ENCODE measurements at regions not wholly inside any gene's neighbourhood (a gene's known extent, or its start where the extent isn't known, plus 50 kb on each side); places are given as distances from the start of the nearest gene placed in this dataset.

- no peak for DNase-seq (ENCODE audit: low read depth in 1 of 2, low spot score in 1 of 2)
- no peak for TF ChIP-seq JUND (IDR thresholded peaks at IDR 0.05; ENCODE audit: low read depth)
- in situ Hi-C loops (cut with HindIII; ENCODE audit: low pct_unique_long_range_greater_than_20kb, low sequenced_read_pairs), result no loop called here
Measured at GRCh38 chr22:25364736-25365241, 145.3 kb downstream of the CRYBB2 start.

DNA sequence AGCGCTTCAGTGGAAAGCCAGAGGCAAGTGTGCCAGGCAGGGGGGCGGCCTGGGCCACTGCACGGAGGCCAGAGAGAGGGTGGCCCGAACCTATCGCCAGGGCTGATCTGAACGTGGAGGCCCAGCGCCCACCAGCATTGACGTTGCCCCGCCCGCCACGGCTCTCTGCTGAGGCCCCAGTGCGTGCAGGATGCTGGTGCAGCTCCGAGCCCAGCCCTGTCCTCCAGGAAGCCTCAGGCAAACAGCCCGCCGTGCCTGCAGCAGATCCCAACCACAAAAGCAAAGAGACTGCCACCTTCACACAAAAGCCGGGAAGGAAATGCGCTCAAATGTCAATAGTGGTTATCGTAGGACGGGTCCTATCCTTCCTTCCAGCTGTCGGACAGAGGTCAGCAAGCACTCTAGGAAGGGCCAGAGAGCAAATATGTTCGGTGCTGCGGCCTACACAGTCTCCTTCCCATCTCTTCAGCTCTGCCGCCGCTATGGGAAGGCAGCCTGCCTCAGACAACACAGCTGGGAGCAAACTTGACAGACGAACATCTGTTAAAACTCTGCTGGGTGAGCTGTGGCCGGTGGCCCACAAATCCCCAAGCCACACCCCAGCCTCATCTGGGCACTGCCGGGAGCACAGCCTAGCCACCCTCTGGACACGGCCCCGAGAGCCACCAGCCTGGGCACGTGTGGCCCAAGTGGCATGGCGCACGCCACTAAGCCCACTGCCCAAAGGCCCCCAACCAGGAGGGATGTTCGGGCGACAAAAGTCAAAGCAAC lies 146.2 kb downstream of the CRYBB2 start:
- no peak for DNase-seq (ENCODE audit: low read depth in 1 of 2, low spot score in 1 of 2)
- in situ Hi-C loops (cut with HindIII; ENCODE audit: low pct_unique_long_range_greater_than_20kb, low sequenced_read_pairs), result no loop called here
- no peak for TF ChIP-seq JUND (IDR thresholded peaks at IDR 0.05; ENCODE audit: low read depth)

GRCh38 chr22:25366408-25366807 lies 147.0 kb downstream of the CRYBB2 start:
- in situ Hi-C loops (cut with HindIII; ENCODE audit: low pct_unique_long_range_greater_than_20kb, low sequenced_read_pairs), result no loop called here
- TF ChIP-seq JUND (IDR thresholded peaks at IDR 0.05; ENCODE audit: low read depth), result no peak
- no peak for DNase-seq (ENCODE audit: low read depth in 1 of 2, low spot score in 1 of 2)

DNA sequence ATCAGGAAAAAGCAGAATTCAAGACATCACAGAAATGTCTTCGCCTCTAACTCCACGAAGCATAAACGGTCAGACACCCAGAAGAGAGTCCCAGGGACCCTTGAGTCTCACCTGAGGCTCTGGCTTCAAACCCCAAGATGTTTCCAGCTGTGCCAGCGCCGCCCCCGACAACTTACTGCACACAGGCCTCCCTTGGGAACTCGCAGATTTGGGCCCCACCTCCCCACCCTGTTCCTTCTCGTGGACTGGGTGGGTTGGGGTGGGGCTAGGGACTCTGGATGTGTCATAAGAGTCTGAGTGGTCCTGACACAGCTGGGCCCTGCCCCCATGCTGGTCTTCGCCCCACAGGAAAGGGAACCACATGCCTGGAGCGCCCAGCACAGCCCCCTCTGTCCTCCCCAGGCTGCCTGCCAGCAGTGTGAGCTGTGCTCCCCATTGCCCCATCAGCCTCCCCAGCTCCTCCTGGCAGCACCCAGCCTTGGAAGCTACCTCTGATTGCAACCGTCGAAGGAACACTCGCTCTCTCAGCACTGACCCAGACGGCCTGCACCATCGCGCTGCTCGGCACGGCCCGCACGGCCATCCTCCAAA lies 147.5 kb downstream of the CRYBB2 start:
- in situ Hi-C loops (cut with HindIII; ENCODE audit: low pct_unique_long_range_greater_than_20kb, low sequenced_read_pairs), result no loop called here
- no peak for TF ChIP-seq JUND (IDR thresholded peaks at IDR 0.05; ENCODE audit: low read depth)
- DNase-seq (ENCODE audit: low read depth in 1 of 2, low spot score in 1 of 2), result no peak

DNA sequence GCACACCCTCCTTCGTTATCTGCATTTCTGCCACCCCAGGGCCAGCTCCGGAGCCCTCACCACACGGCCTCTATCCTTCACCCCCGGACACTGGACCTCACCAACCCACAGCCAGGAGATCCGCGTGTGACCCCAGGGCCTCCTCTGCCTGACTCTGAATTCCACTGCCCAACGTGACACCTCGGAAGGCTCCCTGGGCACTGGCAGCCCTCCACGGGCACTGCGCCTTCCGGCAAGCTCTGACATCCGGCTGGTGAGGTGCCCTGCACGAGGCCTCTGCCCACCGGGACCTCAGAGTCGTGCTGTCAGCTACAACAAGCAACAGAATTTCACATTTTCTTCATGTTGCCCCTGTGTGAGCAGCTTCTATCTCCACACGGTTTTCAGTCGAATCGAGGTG lies 148.3 kb downstream of the CRYBB2 start:
- no peak for TF ChIP-seq JUND (IDR thresholded peaks at IDR 0.05; ENCODE audit: low read depth)
- in situ Hi-C loops (cut with HindIII; ENCODE audit: low pct_unique_long_range_greater_than_20kb, low sequenced_read_pairs), result no loop called here
- no peak for DNase-seq (ENCODE audit: low read depth in 1 of 2, low spot score in 1 of 2)

- in situ Hi-C loops (cut with HindIII; ENCODE audit: low pct_unique_long_range_greater_than_20kb, low sequenced_read_pairs), result no loop called here
- no peak for TF ChIP-seq JUND (IDR thresholded peaks at IDR 0.05; ENCODE audit: low read depth)
- no peak for DNase-seq (ENCODE audit: low read depth in 1 of 2, low spot score in 1 of 2)
Measured at GRCh38 chr22:25368271-25368670, 148.8 kb downstream of the CRYBB2 start.

DNA sequence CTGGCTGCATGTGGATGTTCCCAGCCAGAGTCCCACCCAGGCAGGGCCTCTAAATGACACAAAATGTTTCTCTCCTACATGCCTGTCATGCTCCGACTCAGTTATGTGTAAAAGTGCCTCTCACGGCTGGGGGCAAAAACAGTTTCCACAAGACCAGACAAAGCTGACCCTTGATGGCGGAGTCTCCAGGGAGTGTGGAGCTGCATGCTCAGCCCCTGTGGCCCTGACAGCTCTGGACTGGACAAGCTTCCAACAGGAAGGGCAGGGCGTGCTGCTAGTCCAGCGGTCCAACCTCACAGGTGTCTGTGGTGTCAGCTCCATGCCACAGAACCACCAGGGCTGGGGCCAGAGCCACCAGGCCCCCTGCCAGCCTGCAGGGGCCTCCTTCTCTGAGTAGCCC lies 149.6 kb downstream of the CRYBB2 start:
- DNase-seq (ENCODE audit: low read depth in 1 of 2, low spot score in 1 of 2), result no peak
- TF ChIP-seq JUND (IDR thresholded peaks at IDR 0.05; ENCODE audit: low read depth), result no peak
- in situ Hi-C loops (cut with HindIII; ENCODE audit: low pct_unique_long_range_greater_than_20kb, low sequenced_read_pairs), result no loop called here

DNA sequence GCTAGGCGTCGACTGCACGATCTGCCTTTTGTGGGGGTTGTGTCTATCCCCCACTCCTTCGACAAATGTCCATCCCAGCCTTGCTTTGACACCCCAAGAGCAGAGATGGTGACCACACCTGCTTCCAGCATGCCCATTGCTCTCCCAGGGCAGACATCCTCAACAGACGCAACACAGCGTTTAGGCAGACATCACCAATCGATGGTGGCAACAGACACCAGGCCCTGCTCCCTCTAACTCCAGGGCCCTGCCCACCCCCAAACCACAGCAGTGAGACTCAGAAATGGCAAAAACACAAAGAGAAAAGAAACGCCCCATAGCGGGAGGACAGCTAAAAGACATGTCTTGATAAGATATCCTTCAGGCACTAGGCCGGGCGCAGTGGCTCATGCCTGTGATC lies 150.9 kb downstream of the CRYBB2 start:
- in situ Hi-C loops (cut with HindIII; ENCODE audit: low pct_unique_long_range_greater_than_20kb, low sequenced_read_pairs), result no loop called here
- no peak for TF ChIP-seq JUND (IDR thresholded peaks at IDR 0.05; ENCODE audit: low read depth)
- DNase-seq (ENCODE audit: low read depth in 1 of 2, low spot score in 1 of 2), result no peak

GRCh38 chr22:25372000-25372595 lies 152.7 kb downstream of the CRYBB2 start:
- TF ChIP-seq JUND (IDR thresholded peaks at IDR 0.05; ENCODE audit: low read depth), result no peak
- in situ Hi-C loops (cut with HindIII; ENCODE audit: low pct_unique_long_range_greater_than_20kb, low sequenced_read_pairs), result no loop called here
- no peak for DNase-seq (ENCODE audit: low read depth in 1 of 2, low spot score in 1 of 2)

- no peak for TF ChIP-seq JUND (IDR thresholded peaks at IDR 0.05; ENCODE audit: low read depth)
Measured at GRCh38 chr22:25373961-25374360, 154.5 kb downstream of the CRYBB2 start.

GRCh38 chr22:25374869-25375268 lies 155.4 kb downstream of the CRYBB2 start:
- DNase-seq (ENCODE audit: low read depth in 1 of 2, low spot score in 1 of 2), result no peak
- no peak for TF ChIP-seq JUND (IDR thresholded peaks at IDR 0.05; ENCODE audit: low read depth)
- in situ Hi-C loops (cut with HindIII; ENCODE audit: low pct_unique_long_range_greater_than_20kb, low sequenced_read_pairs), result no loop called here

More at GRCh38 chr22:25373961-25374360, 154.5 kb downstream of the CRYBB2 start:
- DNase-seq (ENCODE audit: low read depth in 1 of 2, low spot score in 1 of 2), result no peak
- in situ Hi-C loops (cut with HindIII; ENCODE audit: low pct_unique_long_range_greater_than_20kb, low sequenced_read_pairs), result no loop called here

GRCh38 chr22:25375683-25376082 lies 156.2 kb downstream of the CRYBB2 start:
- TF ChIP-seq JUND (IDR thresholded peaks at IDR 0.05; ENCODE audit: low read depth), result no peak
- in situ Hi-C loops (cut with HindIII; ENCODE audit: low pct_unique_long_range_greater_than_20kb, low sequenced_read_pairs), result no loop called here
- DNase-seq (ENCODE audit: low read depth in 1 of 2, low spot score in 1 of 2), result no peak

DNA sequence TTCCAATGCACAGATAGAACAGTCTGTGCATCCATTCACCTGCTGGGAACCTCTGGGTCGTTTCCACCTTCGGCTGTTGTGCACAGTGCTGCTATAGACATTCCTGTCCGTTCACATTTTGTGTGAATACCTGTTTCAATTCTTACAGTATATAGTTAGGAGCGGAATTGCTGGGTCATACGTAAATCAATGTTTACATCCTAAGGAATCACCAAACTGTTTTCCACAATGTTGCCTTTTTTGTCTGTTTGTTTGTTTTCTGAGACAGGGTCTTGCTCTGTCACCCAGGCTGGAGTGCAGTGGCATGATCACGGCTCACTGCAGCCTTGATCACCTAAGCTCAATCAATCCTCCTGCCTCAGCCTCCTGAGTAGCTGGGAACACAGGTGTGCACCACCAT lies 158.3 kb downstream of the CRYBB2 start:
- no peak for TF ChIP-seq JUND (IDR thresholded peaks at IDR 0.05; ENCODE audit: low read depth)
- no peak for DNase-seq (ENCODE audit: low read depth in 1 of 2, low spot score in 1 of 2)
- in situ Hi-C loops (cut with HindIII; ENCODE audit: low pct_unique_long_range_greater_than_20kb, low sequenced_read_pairs), result no loop called here
